Astrocyte (in vitro differentiated cells and primary cell): ENCODE measurements at regions not wholly inside any gene's neighbourhood (a gene's known extent, or its start where the extent isn't known, plus 50 kb on each side); places are given as distances from the start of the nearest gene placed in this dataset.

Experiments used
- DNase-seq: peaks from one replicate; pipeline ENCODE4 v3.0.0-alpha.2; 2010; ENCODE audit warnings: low read depth
- FAIRE-seq: peaks from 2 replicates; lab custom pipeline; 2011; peaks lifted over from hg19 to GRCh38; lab: Jason Lieb, UNC
- H2AFZ ChIP-seq: 2 replicates; pipeline ENCODE4 v1.6.0; 2012; ENCODE audit warnings: low read depth, low read length, inconsistent platforms
- H3K27ac ChIP-seq: 2 replicates; pipeline ENCODE4 v1.5.1; 2011; ENCODE audit warnings: low read depth, low read length, inconsistent platforms
- H3K27me3 ChIP-seq: 2 replicates; pipeline ENCODE4 v1.6.0; 2011; ENCODE audit warnings: low read length, inconsistent platforms; ENCODE audit not compliant: insufficient read depth
- H3K36me3 ChIP-seq: 2 replicates; pipeline ENCODE4 v1.5.1; 2011; ENCODE audit warnings: low read length, inconsistent platforms; ENCODE audit not compliant: insufficient read depth
- H3K4me1 ChIP-seq: 2 replicates; pipeline ENCODE4 v1.5.1; 2011; ENCODE audit warnings: low read length, inconsistent platforms; ENCODE audit not compliant: insufficient read depth
- H3K4me2 ChIP-seq: 2 replicates; pipeline ENCODE4 v1.6.0; 2012; ENCODE audit warnings: low read length, inconsistent platforms
- H3K4me3 ChIP-seq: 2 replicates; pipeline ENCODE4 v1.5.1; 2011; ENCODE audit warnings: low read depth, mild to moderate bottlenecking, low read length, inconsistent platforms; ENCODE audit not compliant: insufficient read depth
- H3K79me2 ChIP-seq: 2 replicates; pipeline ENCODE4 v1.6.0; 2012; ENCODE audit warnings: mild to moderate bottlenecking, low read length, inconsistent platforms; ENCODE audit not compliant: insufficient read depth
- H3K9ac ChIP-seq: 2 replicates; pipeline ENCODE4 v1.6.0; 2012; ENCODE audit warnings: mild to moderate bottlenecking, low read length, inconsistent platforms
- H3K9me3 ChIP-seq: 2 replicates; pipeline ENCODE4 v1.5.1; 2012; ENCODE audit warnings: low read depth, mild to moderate bottlenecking, low read length, inconsistent platforms; ENCODE audit not compliant: insufficient read depth
- H4K20me1 ChIP-seq: 2 replicates; pipeline ENCODE4 v1.6.0; 2012; ENCODE audit warnings: low read length, inconsistent platforms; ENCODE audit not compliant: insufficient read depth
- H3K27ac Mint-ChIP-seq: one replicate; pipeline ENCODE4 v1.8.0; 2021; ENCODE audit warnings: mild to moderate bottlenecking, mixed read lengths; ENCODE audit not compliant: unreplicated experiment
- H3K27me3 Mint-ChIP-seq: one replicate; pipeline ENCODE4 v1.8.0; 2021; ENCODE audit warnings: low read depth, mixed read lengths; ENCODE audit not compliant: unreplicated experiment
- H3K36me3 Mint-ChIP-seq: one replicate; pipeline ENCODE4 v1.8.0; 2021; ENCODE audit warnings: low read depth, mixed read lengths; ENCODE audit not compliant: unreplicated experiment
- H3K4me1 Mint-ChIP-seq: one replicate; pipeline ENCODE4 v1.8.0; 2021; ENCODE audit warnings: low read depth, mixed read lengths; ENCODE audit not compliant: unreplicated experiment
- H3K4me3 Mint-ChIP-seq: one replicate; pipeline ENCODE4 v1.8.0; 2021; ENCODE audit warnings: mild to moderate bottlenecking, moderate library complexity, mixed read lengths; ENCODE audit not compliant: unreplicated experiment
- H3K9me3 Mint-ChIP-seq: one replicate; pipeline ENCODE4 v1.8.0; 2021; ENCODE audit warnings: mild to moderate bottlenecking, mixed read lengths; ENCODE audit not compliant: unreplicated experiment
- EZH2 ChIP-seq: IDR thresholded peaks from 2 replicates; pipeline ENCODE4 v1.6.1; 2012; ENCODE audit warnings: mild to moderate bottlenecking, low read length, inconsistent platforms; ENCODE audit not compliant: insufficient read depth
- TF ChIP-seq, protein P1 (sequence below): IDR thresholded peaks from 2 replicates; pipeline ENCODE4 v1.5.1; 2011; ENCODE audit warnings: low read depth, mild to moderate bottlenecking, inconsistent platforms, low read length, moderate library complexity; ENCODE audit not compliant: insufficient read depth

- DNase-seq (peak; percentile 93), FAIRE-seq (peak; percentile 99)
- H3K9me3 ChIP-seq = no peaks in the 10 kb centered on the region
- H3K79me2 ChIP-seq = no peaks in the 10 kb centered on the region
- H3K36me3 ChIP-seq = no peaks in the 10 kb centered on the region
- no peaks in the 10 kb centered on the region for H4K20me1 ChIP-seq
- H2AFZ ChIP-seq = no peak overlapping the region
- H3K4me3 Mint-ChIP-seq = no peak overlapping the region
- peak overlapping the region; percentile 99 for H3K27ac Mint-ChIP-seq
- H3K36me3 Mint-ChIP-seq = no peaks in the 10 kb centered on the region
- H3K9me3 Mint-ChIP-seq = no peaks in the 10 kb centered on the region
- H3K4me1 Mint-ChIP-seq = peaks cover 48% of the 10 kb centered on the region
- TF ChIP-seq, protein P1, sequence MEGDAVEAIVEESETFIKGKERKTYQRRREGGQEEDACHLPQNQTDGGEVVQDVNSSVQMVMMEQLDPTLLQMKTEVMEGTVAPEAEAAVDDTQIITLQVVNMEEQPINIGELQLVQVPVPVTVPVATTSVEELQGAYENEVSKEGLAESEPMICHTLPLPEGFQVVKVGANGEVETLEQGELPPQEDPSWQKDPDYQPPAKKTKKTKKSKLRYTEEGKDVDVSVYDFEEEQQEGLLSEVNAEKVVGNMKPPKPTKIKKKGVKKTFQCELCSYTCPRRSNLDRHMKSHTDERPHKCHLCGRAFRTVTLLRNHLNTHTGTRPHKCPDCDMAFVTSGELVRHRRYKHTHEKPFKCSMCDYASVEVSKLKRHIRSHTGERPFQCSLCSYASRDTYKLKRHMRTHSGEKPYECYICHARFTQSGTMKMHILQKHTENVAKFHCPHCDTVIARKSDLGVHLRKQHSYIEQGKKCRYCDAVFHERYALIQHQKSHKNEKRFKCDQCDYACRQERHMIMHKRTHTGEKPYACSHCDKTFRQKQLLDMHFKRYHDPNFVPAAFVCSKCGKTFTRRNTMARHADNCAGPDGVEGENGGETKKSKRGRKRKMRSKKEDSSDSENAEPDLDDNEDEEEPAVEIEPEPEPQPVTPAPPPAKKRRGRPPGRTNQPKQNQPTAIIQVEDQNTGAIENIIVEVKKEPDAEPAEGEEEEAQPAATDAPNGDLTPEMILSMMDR = no peak
- TF ChIP-seq EZH2 = no peak
- peaks cover 2% of the 10 kb centered on the region for H3K27me3 Mint-ChIP-seq
- H3K27ac ChIP-seq = peak overlapping the region; percentile 64
- peak overlapping the region; percentile 21 for H3K4me2 ChIP-seq
- H3K4me3 ChIP-seq = no peak overlapping the region
- H3K27me3 ChIP-seq = no peaks in the 10 kb centered on the region
- peak overlapping the region; percentile 47 for H3K9ac ChIP-seq
- H3K4me1 ChIP-seq = peaks cover 53% of the 10 kb centered on the region
Measured at GRCh38 chr1:115430441-115431158, 92.6 kb upstream of the NGF start.

DNA sequence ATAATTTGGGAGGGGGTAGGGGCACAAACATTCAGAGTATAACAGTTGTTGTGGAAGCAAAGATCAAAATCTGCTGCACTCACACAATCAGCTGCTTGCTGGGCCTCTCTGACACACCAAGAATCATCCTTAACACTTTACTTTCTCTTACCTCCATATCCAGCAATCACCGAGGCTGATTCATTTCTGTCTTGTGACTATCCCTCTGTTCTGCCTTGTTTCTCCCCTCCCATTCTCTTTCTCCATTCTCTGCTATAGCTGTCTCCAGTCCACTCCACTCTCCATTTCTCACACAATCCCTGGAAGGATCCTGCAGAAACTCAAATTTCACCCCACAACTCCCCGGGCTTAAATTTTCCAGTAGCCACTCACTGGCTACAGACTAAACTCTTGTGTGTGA, 91.8 kb upstream of the NGF start:
- Mint-ChIP-seq H3K27ac (peak overlapping the region; percentile 99), H3K36me3 (no peaks in the 10 kb centered on the region), H3K27me3 (peaks cover 2% of the 10 kb centered on the region), H3K4me1 (peaks cover 50% of the 10 kb centered on the region), H3K9me3 (no peaks in the 10 kb centered on the region), H3K4me3 (no peak overlapping the region)
- Histone ChIP-seq H3K4me1 (peaks cover 60% of the 10 kb centered on the region), H3K4me3 (no peak overlapping the region), H3K4me2 (peak overlapping the region; percentile 21), H3K9me3 (no peaks in the 10 kb centered on the region), H3K27ac (peak overlapping the region; percentile 64), H3K36me3 (no peaks in the 10 kb centered on the region), H3K79me2 (no peaks in the 10 kb centered on the region), H3K27me3 (no peaks in the 10 kb centered on the region), H3K9ac (peak overlapping the region; percentile 47), H4K20me1 (no peaks in the 10 kb centered on the region), H2AFZ (no peak overlapping the region)
- FAIRE-seq = no peak
- DNase-seq = peak; percentile 27
- no peak for TF ChIP-seq EZH2
- TF ChIP-seq, protein P1 = no peak

DNA sequence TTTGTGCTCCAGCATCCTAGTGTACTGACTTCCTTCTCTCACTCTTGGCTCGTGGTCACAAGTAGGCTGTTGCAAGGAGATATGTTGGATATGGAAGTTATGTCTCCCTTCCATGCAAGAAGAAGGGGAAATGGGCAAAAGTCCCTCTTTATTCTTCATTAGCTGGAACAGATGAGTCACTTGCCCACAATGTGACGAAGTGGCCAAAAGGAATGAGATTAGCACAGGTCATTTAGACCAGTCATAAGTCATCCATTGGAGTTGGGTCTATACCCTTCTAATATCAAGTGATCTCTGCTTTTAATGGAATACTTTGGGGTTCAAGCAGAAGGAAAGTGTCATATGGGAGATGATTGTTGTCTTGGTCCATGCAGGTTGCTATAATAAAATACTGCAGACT, 91.2 kb upstream of the NGF start:
- H3K27me3 Mint-ChIP-seq = peaks cover 2% of the 10 kb centered on the region
- Histone ChIP-seq H3K9me3 (no peaks in the 10 kb centered on the region), H2AFZ (no peak overlapping the region), H3K4me2 (peak overlapping the region; percentile 6), H3K4me3 (no peak overlapping the region), H3K27ac (peak overlapping the region; percentile 64), H3K36me3 (no peaks in the 10 kb centered on the region), H4K20me1 (no peaks in the 10 kb centered on the region), H3K79me2 (no peaks in the 10 kb centered on the region), H3K27me3 (no peaks in the 10 kb centered on the region), H3K4me1 (peaks cover 62% of the 10 kb centered on the region), H3K9ac (peak overlapping the region; percentile 47)
- no peak for TF ChIP-seq EZH2
- TF ChIP-seq, protein P1 = no peak
- peak overlapping the region; percentile 3 for H3K27ac Mint-ChIP-seq
- no peaks in the 10 kb centered on the region for H3K36me3 Mint-ChIP-seq
- FAIRE-seq = no peak
- no peak overlapping the region for H3K4me3 Mint-ChIP-seq
- DNase-seq = peak; percentile 75
- H3K9me3 Mint-ChIP-seq = no peaks in the 10 kb centered on the region
- H3K4me1 Mint-ChIP-seq = peaks cover 50% of the 10 kb centered on the region
